ENCODE measurements at regions not wholly inside any gene's neighbourhood (a gene's known extent, or its start where the extent isn't known, plus 50 kb on each side); places are given as distances from the start of the nearest gene placed in this dataset.

- Histone ChIP-seq H3K79me2 (ENCODE audit: insufficient read depth, low read length) (no peaks in the 10 kb centered on the region), H3K4me3 (ENCODE audit: low read length, poor library complexity, severe bottlenecking) (no peak overlapping the region), H3K36me3 (ENCODE audit: insufficient read depth, low read length) (no peaks in the 10 kb centered on the region), H3K9me3 (ENCODE audit: insufficient read depth, low read depth, low read length) (no peaks in the 10 kb centered on the region; the same call in 1 of the 2 replicates), H3K9me2 (replicated peaks; ENCODE audit: low read depth, low read length) (no peaks in the 10 kb centered on the region), H3K9ac (ENCODE audit: low read depth, low read length, poor library complexity, severe bottlenecking) (no peak overlapping the region), H4K20me1 (ENCODE audit: insufficient read depth, low read length, poor library complexity, severe bottlenecking) (no peaks in the 10 kb centered on the region), H3K4me2 (ENCODE audit: low read depth, low read length, poor library complexity, severe bottlenecking) (no peak overlapping the region), H3F3A (ENCODE audit: low read depth) (no peaks in the 10 kb centered on the region), H3K27me3 (ENCODE audit: insufficient read depth, low read length, poor library complexity, severe bottlenecking) (no peaks in the 10 kb centered on the region), H3K4me1 (ENCODE audit: insufficient read depth, low read length, poor library complexity, severe bottlenecking) (no peaks in the 10 kb centered on the region), H2AFZ (ENCODE audit: low read length) (no peak overlapping the region)
- TF ChIP-seq CTCF (conservative IDR thresholded peaks at IDR 0.05; ENCODE audit: low read length), result no peak
- TF ChIP-seq EZH2phosphoT487 (IDR thresholded peaks at IDR 0.05; ENCODE audit: borderline replicate concordance), result no peak
Observed at GRCh38 chr7:46035166-46035565, 114.1 kb upstream of the IGFBP3 start.

DNA sequence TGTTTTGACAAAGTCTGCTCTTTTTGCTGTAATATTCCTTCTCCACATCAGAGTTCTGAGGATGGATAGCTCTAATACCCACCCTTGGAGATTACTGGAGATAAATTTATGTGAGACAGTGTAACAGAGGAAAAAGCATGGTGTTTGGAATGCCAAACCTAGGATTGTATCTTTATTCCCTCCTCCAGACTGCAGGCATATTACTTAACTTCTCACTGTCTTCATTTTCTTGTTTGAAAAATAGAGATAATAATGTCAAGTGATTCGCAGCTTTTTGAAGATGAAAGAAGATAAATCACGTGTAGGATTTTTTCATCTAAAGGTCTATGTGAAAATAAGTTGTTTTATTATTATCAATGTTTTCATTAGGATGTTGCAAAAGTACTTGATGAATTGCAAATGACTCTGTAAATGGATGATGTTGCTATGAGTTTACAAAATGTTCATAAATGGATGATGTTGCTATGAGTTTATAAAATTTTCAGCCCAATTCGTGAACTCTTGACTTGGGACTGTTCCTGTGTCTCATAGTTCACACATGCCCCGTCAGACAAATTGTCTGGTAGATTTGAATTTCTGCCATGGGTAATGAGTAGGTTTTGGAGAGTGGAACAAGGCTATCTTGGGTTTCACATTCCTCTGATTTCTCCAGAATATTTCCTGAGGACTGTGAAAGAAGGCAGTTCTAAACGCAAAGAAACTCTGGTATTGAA lies 113.1 kb upstream of the IGFBP3 start:
- no peaks in the 10 kb centered on the region for H3K4me1 ChIP-seq (ENCODE audit: insufficient read depth, low read length, poor library complexity, severe bottlenecking)
- no peaks in the 10 kb centered on the region; the same call in 1 of the 2 replicates for H3K9me3 ChIP-seq (ENCODE audit: insufficient read depth, low read depth, low read length)
- no peak overlapping the region for H2AFZ ChIP-seq (ENCODE audit: low read length)
- no peaks in the 10 kb centered on the region for H3K27me3 ChIP-seq (ENCODE audit: insufficient read depth, low read length, poor library complexity, severe bottlenecking)
- no peaks in the 10 kb centered on the region for H3K79me2 ChIP-seq (ENCODE audit: insufficient read depth, low read length)
- H3K36me3 ChIP-seq (ENCODE audit: insufficient read depth, low read length), result no peaks in the 10 kb centered on the region
- TF ChIP-seq EZH2phosphoT487 (IDR thresholded peaks at IDR 0.05; ENCODE audit: borderline replicate concordance) (no peak), CTCF (conservative IDR thresholded peaks at IDR 0.05; ENCODE audit: low read length) (no peak)
- no peak overlapping the region for H3K9ac ChIP-seq (ENCODE audit: low read depth, low read length, poor library complexity, severe bottlenecking)
- no peaks in the 10 kb centered on the region for H4K20me1 ChIP-seq (ENCODE audit: insufficient read depth, low read length, poor library complexity, severe bottlenecking)
- H3F3A ChIP-seq (ENCODE audit: low read depth), result no peaks in the 10 kb centered on the region
- H3K9me2 ChIP-seq (replicated peaks; ENCODE audit: low read depth, low read length), result no peaks in the 10 kb centered on the region
- no peak overlapping the region for H3K4me2 ChIP-seq (ENCODE audit: low read depth, low read length, poor library complexity, severe bottlenecking)
- H3K4me3 ChIP-seq (ENCODE audit: low read length, poor library complexity, severe bottlenecking), result no peak overlapping the region

DNA sequence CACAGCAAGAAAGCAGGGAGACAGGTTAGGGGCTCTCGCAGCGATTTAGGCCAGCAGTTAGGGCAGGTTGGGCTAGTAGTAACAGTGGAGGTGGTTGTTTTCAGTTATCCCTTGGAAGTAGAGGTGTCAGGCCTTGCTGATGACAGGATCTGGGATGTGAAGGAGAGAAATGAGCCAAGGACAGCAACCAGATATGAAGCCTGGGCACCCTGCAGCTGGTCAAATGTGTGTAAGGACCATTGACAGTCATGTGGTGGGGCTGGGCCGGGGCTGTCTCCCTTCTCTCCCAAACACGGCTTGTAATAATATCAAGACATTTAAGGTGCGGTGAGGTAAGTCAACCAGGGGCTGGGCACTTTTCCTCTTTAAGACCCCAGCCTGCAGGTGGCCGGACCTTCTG lies 112.5 kb upstream of the IGFBP3 start:
- H3K4me2 ChIP-seq (ENCODE audit: low read depth, low read length, poor library complexity, severe bottlenecking), result no peak overlapping the region

More for the DNA sequence above, 112.5 kb upstream of the IGFBP3 start:
- no peaks in the 10 kb centered on the region for H3K79me2 ChIP-seq (ENCODE audit: insufficient read depth, low read length)
- H3K9ac ChIP-seq (ENCODE audit: low read depth, low read length, poor library complexity, severe bottlenecking), result no peak overlapping the region
- no peak overlapping the region for H2AFZ ChIP-seq (ENCODE audit: low read length)
- no peaks in the 10 kb centered on the region for H3K36me3 ChIP-seq (ENCODE audit: insufficient read depth, low read length)
- TF ChIP-seq CTCF (conservative IDR thresholded peaks at IDR 0.05; ENCODE audit: low read length) (no peak), EZH2phosphoT487 (IDR thresholded peaks at IDR 0.05; ENCODE audit: borderline replicate concordance) (no peak)
- H3K9me3 ChIP-seq (ENCODE audit: insufficient read depth, low read depth, low read length), result no peaks in the 10 kb centered on the region; the same call in 1 of the 2 replicates
- H3K9me2 ChIP-seq (replicated peaks; ENCODE audit: low read depth, low read length), result no peaks in the 10 kb centered on the region
- no peaks in the 10 kb centered on the region for H4K20me1 ChIP-seq (ENCODE audit: insufficient read depth, low read length, poor library complexity, severe bottlenecking)
- H3K4me1 ChIP-seq (ENCODE audit: insufficient read depth, low read length, poor library complexity, severe bottlenecking), result no peaks in the 10 kb centered on the region
- H3K27me3 ChIP-seq (ENCODE audit: insufficient read depth, low read length, poor library complexity, severe bottlenecking), result no peaks in the 10 kb centered on the region
- H3F3A ChIP-seq (ENCODE audit: low read depth), result no peaks in the 10 kb centered on the region
- no peak overlapping the region for H3K4me3 ChIP-seq (ENCODE audit: low read length, poor library complexity, severe bottlenecking)
